ENCODE measurements at regions not wholly inside any gene's neighbourhood (a gene's known extent, or its start where the extent isn't known, plus 50 kb on each side); places are given as distances from the start of the nearest gene placed in this dataset.

- TF ChIP-seq CTCF (IDR thresholded peaks at IDR 0.05; ENCODE audit: poor library complexity), result no peak
- TF ChIP-seq EZH2phosphoT487 (IDR thresholded peaks at IDR 0.05; ENCODE audit: low read depth, severe bottlenecking, unreplicated experiment), result no peak
Measured at GRCh38 chr16:72444696-72445095, 272.7 kb upstream of the PMFBP1 start.

Measured in hepatocyte (in vitro differentiated cells).